SK-MEL-5 (cell line): ENCODE measurements at regions not wholly inside any gene's neighbourhood (a gene's known extent, or its start where the extent isn't known, plus 50 kb on each side); places are given as distances from the start of the nearest gene placed in this dataset.

Source experiments
- small RNA-seq, 2 experiments: library from RNA; depleted of rRNA; stranded (forward); fragments of <200 nt; gene quantifications; one replicate each; pipeline ENCODE3, GENCODE V24; 2014

Small RNAs in the stretch of these regions (small RNA-seq; reads per million reads assigned to genes)
- gene EIF4A1P13: 0 reads per million in 2 experiments
- 0 reads per million in 2 experiments for gene RF00272
